ENCODE measurements at regions not wholly inside any gene's neighbourhood (a gene's known extent, or its start where the extent isn't known, plus 50 kb on each side); places are given as distances from the start of the nearest gene placed in this dataset.
"Not testable (repeated sequence)": the region's sequence is repeated elsewhere in the genome, so short reads cannot be mapped to it uniquely, and the experiment has no call there.

- DNase-seq: no peak
Measured at GRCh38 chr2:143841935-143842334, 678.0 kb downstream of the ZEB2 start.

- no peak for DNase-seq
Measured at GRCh38 chr2:143840601-143841000, 679.3 kb downstream of the ZEB2 start.

GRCh38 chr2:143840194-143840593 is 679.7 kb downstream of the ZEB2 start:
- DNase-seq: no peak

GRCh38 chr2:143839456-143839855 is 680.5 kb downstream of the ZEB2 start:
- no peak for DNase-seq

- DNase-seq: not testable (repeated sequence)
Measured at GRCh38 chr2:143837055-143837454, 682.9 kb downstream of the ZEB2 start.

GRCh38 chr2:143835481-143835880 is 684.4 kb downstream of the ZEB2 start:
- DNase-seq: no peak

- DNase-seq: no peak
Measured at GRCh38 chr2:143833015-143833660, 686.8 kb downstream of the ZEB2 start.

GRCh38 chr2:143830476-143830875 is 689.4 kb downstream of the ZEB2 start:
- DNase-seq: no peak

GRCh38 chr2:143828763-143829537 is 691.0 kb downstream of the ZEB2 start:
- no peak for DNase-seq

GRCh38 chr2:143824791-143825190 is 695.1 kb downstream of the ZEB2 start:
- DNase-seq: no peak

- DNase-seq: no peak
Measured at GRCh38 chr2:143823876-143824275, 694.7 kb downstream of the ARHGAP15 start.

- no peak for DNase-seq
Measured at GRCh38 chr2:143823296-143823695, 694.1 kb downstream of the ARHGAP15 start.

GRCh38 chr2:143822736-143823135 is 693.5 kb downstream of the ARHGAP15 start:
- no peak for DNase-seq

- no peak for DNase-seq
Measured at GRCh38 chr2:143819764-143820163, 690.5 kb downstream of the ARHGAP15 start.

- no peak for DNase-seq
Measured at GRCh38 chr2:143819190-143819735, 690.0 kb downstream of the ARHGAP15 start.
